ENCODE measurements at regions not wholly inside any gene's neighbourhood (a gene's known extent, or its start where the extent isn't known, plus 50 kb on each side); places are given as distances from the start of the nearest gene placed in this dataset.

DNA sequence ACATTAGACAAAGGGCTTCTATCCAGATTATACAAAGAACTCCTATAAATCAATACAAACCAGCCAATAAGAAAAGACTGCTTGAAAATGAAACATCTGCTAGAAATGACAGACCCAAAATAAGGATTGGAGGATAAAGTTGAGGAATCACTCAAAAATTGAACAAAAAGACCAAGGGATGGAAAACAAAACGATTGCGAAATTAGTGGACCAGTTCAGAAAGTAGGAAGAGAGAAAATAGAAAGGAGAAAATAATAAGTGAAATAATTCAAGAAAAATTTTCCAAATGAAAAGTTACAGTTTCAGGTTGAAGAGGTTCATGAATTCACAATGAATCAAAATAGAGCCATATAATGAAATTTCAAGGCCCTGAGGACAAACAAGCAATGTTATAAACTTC is 115.8 kb upstream of the CTBP2 start:
- TF ChIP-seq, protein P1, sequence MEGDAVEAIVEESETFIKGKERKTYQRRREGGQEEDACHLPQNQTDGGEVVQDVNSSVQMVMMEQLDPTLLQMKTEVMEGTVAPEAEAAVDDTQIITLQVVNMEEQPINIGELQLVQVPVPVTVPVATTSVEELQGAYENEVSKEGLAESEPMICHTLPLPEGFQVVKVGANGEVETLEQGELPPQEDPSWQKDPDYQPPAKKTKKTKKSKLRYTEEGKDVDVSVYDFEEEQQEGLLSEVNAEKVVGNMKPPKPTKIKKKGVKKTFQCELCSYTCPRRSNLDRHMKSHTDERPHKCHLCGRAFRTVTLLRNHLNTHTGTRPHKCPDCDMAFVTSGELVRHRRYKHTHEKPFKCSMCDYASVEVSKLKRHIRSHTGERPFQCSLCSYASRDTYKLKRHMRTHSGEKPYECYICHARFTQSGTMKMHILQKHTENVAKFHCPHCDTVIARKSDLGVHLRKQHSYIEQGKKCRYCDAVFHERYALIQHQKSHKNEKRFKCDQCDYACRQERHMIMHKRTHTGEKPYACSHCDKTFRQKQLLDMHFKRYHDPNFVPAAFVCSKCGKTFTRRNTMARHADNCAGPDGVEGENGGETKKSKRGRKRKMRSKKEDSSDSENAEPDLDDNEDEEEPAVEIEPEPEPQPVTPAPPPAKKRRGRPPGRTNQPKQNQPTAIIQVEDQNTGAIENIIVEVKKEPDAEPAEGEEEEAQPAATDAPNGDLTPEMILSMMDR (IDR thresholded peaks at IDR 0.05; ENCODE audit: low read depth, low read length), result no peak
- DNase-seq (ENCODE audit: low read depth in 2 of 2), result no peak
- H3K4me3 ChIP-seq (replicated peaks in 1 of 2; ENCODE audit: low read depth in 2 of 2, low read length in 2 of 2), result no peak overlapping the region

DNA sequence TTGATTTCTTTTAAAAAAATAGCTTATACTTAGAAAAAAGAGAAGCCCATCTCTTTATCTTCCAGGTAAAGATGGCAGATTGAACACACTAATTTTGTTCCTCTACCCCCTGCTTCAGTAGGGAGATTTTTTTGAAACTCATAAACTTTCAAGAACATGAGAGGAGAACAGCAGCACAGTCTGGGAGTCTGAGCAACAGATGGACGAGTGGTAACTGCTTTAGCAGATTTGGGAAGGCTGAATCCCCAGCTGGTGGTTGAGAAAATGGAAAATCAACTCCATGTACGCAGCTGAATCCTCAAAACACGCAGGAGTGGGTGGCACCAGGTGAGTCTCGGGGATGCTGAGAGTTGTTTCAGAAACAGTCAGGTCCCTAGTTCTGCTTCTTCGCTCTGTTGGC is 114.6 kb upstream of the CTBP2 start:
- H3K4me3 ChIP-seq (replicated peaks in 1 of 2; ENCODE audit: low read depth in 2 of 2, low read length in 2 of 2), result no peak overlapping the region
- DNase-seq (ENCODE audit: low read depth in 2 of 2), result no peak
- TF ChIP-seq, protein P1 (IDR thresholded peaks at IDR 0.05; ENCODE audit: low read depth, low read length), result no peak

DNA sequence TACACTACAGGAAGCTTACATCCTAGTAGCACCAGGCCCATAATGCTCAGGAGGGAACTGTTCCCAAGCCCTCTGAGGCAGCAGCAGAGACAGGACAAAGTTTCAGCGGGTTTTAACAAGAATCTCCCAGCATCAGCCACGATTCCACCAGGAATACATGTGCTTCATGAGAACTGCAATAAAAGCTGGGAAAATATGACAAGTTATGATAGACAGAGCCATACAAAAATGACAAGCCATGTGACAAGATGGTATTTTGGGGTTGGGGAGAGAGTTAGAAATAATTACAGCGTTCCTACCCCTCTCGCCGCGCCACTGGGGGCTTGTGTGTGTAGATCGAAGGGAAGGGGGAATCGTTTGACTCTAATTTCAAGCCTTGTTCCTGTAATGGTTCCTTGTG is 112.7 kb upstream of the CTBP2 start:
- TF ChIP-seq, protein P1 (IDR thresholded peaks at IDR 0.05; ENCODE audit: low read depth, low read length), result no peak
- DNase-seq (ENCODE audit: low read depth in 2 of 2), result no peak
- H3K4me3 ChIP-seq (replicated peaks in 1 of 2; ENCODE audit: low read depth in 2 of 2, low read length in 2 of 2), result no peak overlapping the region

GRCh38 chr10:125269716-125270115 is 109.4 kb upstream of the CTBP2 start:
- TF ChIP-seq, protein P1 (IDR thresholded peaks at IDR 0.05; ENCODE audit: low read depth, low read length), result no peak
- H3K4me3 ChIP-seq (replicated peaks in 1 of 2; ENCODE audit: low read depth in 2 of 2, low read length in 2 of 2), result no peak overlapping the region
- no peak for DNase-seq (ENCODE audit: low read depth in 2 of 2)

DNA sequence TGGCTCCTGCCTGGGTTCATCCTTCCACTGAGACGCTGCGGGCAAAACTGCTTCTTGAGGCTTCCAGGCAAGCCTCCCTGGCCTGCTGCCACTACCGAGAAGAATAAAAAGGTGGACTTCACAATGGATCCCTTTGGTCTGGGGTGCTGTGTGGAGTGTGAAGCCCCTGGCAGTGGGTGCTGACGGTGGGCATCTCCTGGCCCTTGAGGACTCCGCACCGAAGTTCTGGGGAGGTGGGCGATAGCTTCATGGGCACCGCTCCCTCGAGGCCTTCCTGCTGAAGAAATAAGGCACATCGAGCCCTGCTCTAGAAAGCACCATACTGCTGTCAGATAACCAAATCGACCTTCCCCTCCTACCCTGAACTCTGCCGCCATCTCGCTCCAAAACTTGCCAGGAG is 106.6 kb upstream of the CTBP2 start:
- TF ChIP-seq, protein P1 (IDR thresholded peaks at IDR 0.05; ENCODE audit: low read depth, low read length), result no peak
- no peak for DNase-seq (ENCODE audit: low read depth in 2 of 2)
- no peak overlapping the region for H3K4me3 ChIP-seq (replicated peaks in 1 of 2; ENCODE audit: low read depth in 2 of 2, low read length in 2 of 2)

- no peak for DNase-seq (ENCODE audit: low read depth in 2 of 2)
Measured at GRCh38 chr10:125266541-125266940, 106.2 kb upstream of the CTBP2 start.

GRCh38 chr10:125265579-125265955 is 105.2 kb upstream of the CTBP2 start:
- H3K4me3 ChIP-seq (replicated peaks in 1 of 2; ENCODE audit: low read depth in 2 of 2, low read length in 2 of 2), result no peak overlapping the region
- no peak for DNase-seq (ENCODE audit: low read depth in 2 of 2)
- TF ChIP-seq, protein P1 (IDR thresholded peaks at IDR 0.05; ENCODE audit: low read depth, low read length), result no peak

More at GRCh38 chr10:125266541-125266940, 106.2 kb upstream of the CTBP2 start:
- TF ChIP-seq, protein P1 (IDR thresholded peaks at IDR 0.05; ENCODE audit: low read depth, low read length), result no peak
- no peak overlapping the region for H3K4me3 ChIP-seq (replicated peaks in 1 of 2; ENCODE audit: low read depth in 2 of 2, low read length in 2 of 2)

Measured in cardiac fibroblast (primary cell).